HEK293 (cell line): ENCODE measurements at regions not wholly inside any gene's neighbourhood (a gene's known extent, or its start where the extent isn't known, plus 50 kb on each side); places are given as distances from the start of the nearest gene placed in this dataset.

ENCODE experiments used
- CTCF ChIA-PET: fragments of 350-600 bp; formaldehyde crosslinking; extraction: SDS; loops from one replicate; lab custom pipeline; 2021; ENCODE audit warnings: antibody characterized with exemption; lab: Yijun Ruan, JAX
- POLR2A ChIA-PET: fragments of 300-600 bp; formaldehyde crosslinking; extraction: SDS; loops from one replicate; lab custom pipeline; 2020; ENCODE audit warnings: antibody characterized with exemption, inconsistent platforms; lab: Yijun Ruan, JAX
- H3K27ac ChIP-seq: fragments of 200-500 bp; sonication (Bioruptor generic); 2 replicates; pipeline ENCODE4 v1.5.1; 2014; ENCODE audit warnings: low read depth, low read length, control low read depth, inconsistent platforms; ENCODE audit errors: extremely low read depth
- H3K36me3 ChIP-seq, 2 experiments: fragments of 200-500 bp in 1 of 2; sonication (Bioruptor generic) in 1 of 2; 1 replicate in 1 of 2; 2 replicates in 1 of 2; pipeline ENCODE4 v1.5.1; 2014 to 2017; ENCODE audit warnings: inconsistent platforms in 2 of 2, low read length in 2 of 2; ENCODE audit not compliant: control insufficient read depth in 2 of 2, insufficient read depth in 1 of 2
- H3K4me1 ChIP-seq: fragments of 200-500 bp; sonication (Bioruptor generic); 2 replicates; pipeline ENCODE4 v1.5.1; 2014; ENCODE audit warnings: mild to moderate bottlenecking, low read length, inconsistent platforms; ENCODE audit not compliant: control insufficient read depth, insufficient read depth
- H3K4me3 ChIP-seq: 2 replicates; pipeline ENCODE4 v1.5.1; 2011; ENCODE audit warnings: low read depth, mild to moderate bottlenecking, control low read depth, low read length, moderate library complexity
- H3K9me3 ChIP-seq: fragments of 200-500 bp; sonication (Bioruptor generic); 2 replicates; pipeline ENCODE4 v1.5.1; 2014; ENCODE audit warnings: low read depth, low read length, inconsistent platforms; ENCODE audit not compliant: control insufficient read depth, insufficient read depth
- ELK4 ChIP-seq: IDR thresholded peaks from 2 replicates; pipeline ENCODE4 v1.6.1; 2011; ENCODE audit warnings: mild to moderate bottlenecking, low read depth, low read length, borderline replicate concordance
- GLI4 ChIP-seq: fragments of 450-650 bp; formaldehyde crosslinking; IDR thresholded peaks from 2 replicates; pipeline ENCODE4 v1.5.1; 2016; ENCODE audit warnings: missing biosample characterization, missing genetic modification characterization
- HOXA7 ChIP-seq: sonication (generic); formaldehyde crosslinking; IDR thresholded peaks from 2 replicates; pipeline ENCODE4 v1.8.1; 2022; ENCODE audit warnings: missing genetic modification reagents, borderline replicate concordance
- HOXD13 ChIP-seq: sonication (generic); formaldehyde crosslinking; IDR thresholded peaks from 2 replicates; pipeline ENCODE4 v1.8.0; 2022; ENCODE audit warnings: missing genetic modification reagents, borderline replicate concordance
- MYNN ChIP-seq: fragments of 450-650 bp; formaldehyde crosslinking; IDR thresholded peaks from 2 replicates; pipeline ENCODE4 v1.5.1; 2016; ENCODE audit warnings: missing biosample characterization, missing genetic modification characterization, borderline replicate concordance
- PRDM2 ChIP-seq: fragments of 450-650 bp; formaldehyde crosslinking; IDR thresholded peaks from 2 replicates; pipeline ENCODE4 v1.5.1; 2016; ENCODE audit warnings: missing biosample characterization, missing genetic modification characterization, borderline replicate concordance
- SALL2 ChIP-seq: fragments of 450-650 bp; formaldehyde crosslinking; IDR thresholded peaks from 2 replicates; pipeline ENCODE4 v1.5.0; 2017; ENCODE audit warnings: missing biosample characterization, mild to moderate bottlenecking, missing genetic modification characterization, borderline replicate concordance
- SP7 ChIP-seq: fragments of 450-650 bp; formaldehyde crosslinking; IDR thresholded peaks from 2 replicates; pipeline ENCODE4 v1.5.1; 2016; ENCODE audit warnings: missing biosample characterization, missing genetic modification characterization
- ZBTB17 ChIP-seq: fragments of 450-650 bp; formaldehyde crosslinking; IDR thresholded peaks from 2 replicates; pipeline ENCODE4 v1.5.1; 2016; ENCODE audit warnings: missing biosample characterization, missing genetic modification characterization
- ZBTB26 ChIP-seq: fragments of 450-650 bp; formaldehyde crosslinking; optimal IDR thresholded peaks from 2 replicates; pipeline ENCODE3; 2016; ENCODE audit warnings: missing biosample characterization, mild to moderate bottlenecking, missing genetic modification characterization
- ZFP37 ChIP-seq: fragments of 450-650 bp; formaldehyde crosslinking; IDR thresholded peaks from 2 replicates; pipeline ENCODE4 v1.5.1; 2016; ENCODE audit warnings: missing biosample characterization, missing genetic modification characterization
- ZFP41 ChIP-seq: fragments of 450-650 bp; formaldehyde crosslinking; IDR thresholded peaks from 2 replicates; pipeline ENCODE4 v1.5.1; 2016; ENCODE audit warnings: missing biosample characterization, missing genetic modification characterization, borderline replicate concordance
- ZNF10 ChIP-seq: fragments of 450-650 bp; formaldehyde crosslinking; IDR thresholded peaks from 2 replicates; pipeline ENCODE4 v1.5.1; 2017; ENCODE audit warnings: missing biosample characterization, missing genetic modification characterization
- ZNF16 ChIP-seq: fragments of 450-650 bp; formaldehyde crosslinking; IDR thresholded peaks from 2 replicates; pipeline ENCODE4 v1.5.1; 2016; ENCODE audit warnings: low read depth, missing biosample characterization, missing genetic modification characterization
- ZNF174 ChIP-seq: fragments of 450-650 bp; formaldehyde crosslinking; IDR thresholded peaks from 2 replicates; pipeline ENCODE4 v1.5.0; 2017; ENCODE audit warnings: missing biosample characterization, mild to moderate bottlenecking, missing genetic modification characterization
- ZNF184 ChIP-seq: fragments of 450-650 bp; IDR thresholded peaks from 2 replicates; pipeline ENCODE4 v1.5.1; 2018; ENCODE audit warnings: missing biosample characterization, mild to moderate bottlenecking, missing genetic modification characterization
- ZNF335 ChIP-seq: fragments of 450-650 bp; formaldehyde crosslinking; conservative IDR thresholded peaks from 2 replicates; pipeline ENCODE4 v1.5.1; 2016; ENCODE audit warnings: missing biosample characterization, missing genetic modification characterization
- ZNF449 ChIP-seq: fragments of 450-650 bp; formaldehyde crosslinking; IDR thresholded peaks from 2 replicates; pipeline ENCODE4 v1.5.1; 2017; ENCODE audit warnings: missing biosample characterization, mild to moderate bottlenecking, missing genetic modification characterization, moderate library complexity
- ZNF514 ChIP-seq: fragments of 450-650 bp; formaldehyde crosslinking; IDR thresholded peaks from 2 replicates; pipeline ENCODE4 v1.5.1; 2016; ENCODE audit warnings: missing biosample characterization, missing genetic modification characterization
- ZNF596 ChIP-seq: fragments of 450-650 bp; IDR thresholded peaks from 2 replicates; pipeline ENCODE4 v1.5.0; 2018; ENCODE audit warnings: missing biosample characterization, mild to moderate bottlenecking, missing genetic modification characterization, moderate library complexity
- ZNF600 ChIP-seq: fragments of 450-650 bp; formaldehyde crosslinking; IDR thresholded peaks from 2 replicates; pipeline ENCODE4 v1.5.1; 2016; ENCODE audit warnings: missing biosample characterization, missing genetic modification characterization
- ZNF843 ChIP-seq: fragments of 450-650 bp; formaldehyde crosslinking; IDR thresholded peaks from 2 replicates; pipeline ENCODE4 v1.5.1; 2016; ENCODE audit warnings: missing biosample characterization, missing genetic modification characterization

GRCh38 chr2:118784860-118785259 is 62.6 kb downstream of the EN1 start:
- TF ChIP-seq HOXA7, result no peak
- TF ChIP-seq ZNF16 (tag by site-specific recombination), result no peak
- peak; percentile 55; the same call in 1 of the 2 replicates for TF ChIP-seq ZBTB17
- no peaks in the 10 kb centered on the region for H3K4me1 ChIP-seq
- CTCF ChIA-PET, result no interaction called here
- no peaks in the 10 kb centered on the region for H3K9me3 ChIP-seq
- no peak overlapping the region for H3K4me3 ChIP-seq
- no peaks in the 10 kb centered on the region for H3K36me3 ChIP-seq
- POLR2A ChIA-PET, result no interaction called here
- no peak overlapping the region for H3K27ac ChIP-seq

GRCh38 chr2:118779362-118779761 is 68.1 kb downstream of the EN1 start:
- H3K4me3 ChIP-seq, result no peak overlapping the region
- POLR2A ChIA-PET, result no interaction called here
- no peaks in the 10 kb centered on the region for H3K4me1 ChIP-seq
- H3K9me3 ChIP-seq, result no peaks in the 10 kb centered on the region
- TF ChIP-seq ZNF596 (tag by site-specific recombination) (no peak), GLI4 (tag by site-specific recombination) (no peak), MYNN (tag by site-specific recombination) (no peak), ZFP41 (tag by site-specific recombination) (no peak), ZNF449 (tag by site-specific recombination) (no peak), HOXD13 (CRISPR knock-in tag) (no peak), ZNF10 (tag by site-specific recombination) (no peak), ZFP37 (tag by site-specific recombination) (no peak), SALL2 (no peak), PRDM2 (tag by site-specific recombination) (no peak)
- TF ChIP-seq, all 188 proteins: peak for 0
- H3K27ac ChIP-seq, result no peak overlapping the region
- H3K36me3 ChIP-seq, result no peaks in the 10 kb centered on the region
- CTCF ChIA-PET, result interaction anchor here (1.0 kb wide), 1 partner anchor 76 kb away, joined by 3 read pairs; no protein-coding TSS in a partner anchor

- H3K27ac ChIP-seq, result no peak overlapping the region
- POLR2A ChIA-PET, result no interaction called here
- H3K9me3 ChIP-seq, result no peaks in the 10 kb centered on the region
- no peaks in the 10 kb centered on the region for H3K36me3 ChIP-seq
- peak overlapping the region; percentile 44 for H3K4me3 ChIP-seq
- CTCF ChIA-PET, result interaction anchor here (0.6 kb wide), 2 partner anchors 10 to 551 kb away, joined by 3 read pairs; no protein-coding TSS in a partner anchor
- H3K4me1 ChIP-seq, result no peaks in the 10 kb centered on the region
- TF ChIP-seq ZNF514 (tag by site-specific recombination), result no peak
- TF ChIP-seq ZNF843, result no peak
- no peak for TF ChIP-seq ZFP41 (tag by site-specific recombination)
- TF ChIP-seq ZBTB17, result peak; percentile 73
- TF ChIP-seq ZNF184 (tag by site-specific recombination), result no peak
- peak; percentile 57; the same call in 1 of the 2 replicates for TF ChIP-seq ZNF600 (tag by site-specific recombination)
- peak; percentile 88 for TF ChIP-seq ZNF335
- no peak for TF ChIP-seq ZNF174 (tag by site-specific recombination)
- TF ChIP-seq SP7 (tag by site-specific recombination), result no peak
- no peak for TF ChIP-seq ELK4
- TF ChIP-seq ZBTB26 (tag by site-specific recombination), result peak; percentile 38
These were observed 72.9 kb downstream of the EN1 start for GRCh38 chr2:118774458-118775133.
